AG04450 (cell line): ENCODE measurements at regions not wholly inside any gene's neighbourhood (a gene's known extent, or its start where the extent isn't known, plus 50 kb on each side); places are given as distances from the start of the nearest gene placed in this dataset.

ENCODE experiments used
- CTCF ChIA-PET: fragments of 300-600, 350-600 bp; formaldehyde crosslinking; extraction: SDS; loops from one replicate; lab custom pipeline; 2022; ENCODE audit warnings: antibody characterized with exemption, inconsistent platforms; lab: Charles Lee
- POLR2A ChIA-PET: fragments of 350-600 bp; formaldehyde crosslinking; extraction: SDS; loops from one replicate; lab custom pipeline; 2021; ENCODE audit warnings: antibody characterized with exemption, inconsistent platforms; lab: Yijun Ruan, JAX
- DNase-seq: peaks from one replicate; pipeline ENCODE4 v3.0.0-alpha.2; 2011; ENCODE audit warnings: low read depth, low spot score
- H3K27ac ChIP-seq: one replicate; pipeline ENCODE4 v1.5.1; 2012; ENCODE audit warnings: low read depth, low read length, control low read depth
- H3K27me3 ChIP-seq: one replicate; pipeline ENCODE4 v1.6.0; 2012; ENCODE audit warnings: low read length; ENCODE audit not compliant: control insufficient read depth, insufficient read depth
- H3K4me3 ChIP-seq: 2 replicates; pipeline ENCODE4 v1.5.1; 2011; ENCODE audit warnings: mild to moderate bottlenecking, low read depth, low read length, control low read depth
- H3K9me3 ChIP-seq: 2 replicates; pipeline ENCODE4 v1.5.1; 2012; ENCODE audit warnings: low read length; ENCODE audit not compliant: control insufficient read depth, insufficient read depth
- TF ChIP-seq, protein P1 (sequence below): IDR thresholded peaks from 2 replicates; pipeline ENCODE4 v1.5.1; 2011; ENCODE audit warnings: low read depth, low read length, control low read depth, inconsistent platforms

DNA sequence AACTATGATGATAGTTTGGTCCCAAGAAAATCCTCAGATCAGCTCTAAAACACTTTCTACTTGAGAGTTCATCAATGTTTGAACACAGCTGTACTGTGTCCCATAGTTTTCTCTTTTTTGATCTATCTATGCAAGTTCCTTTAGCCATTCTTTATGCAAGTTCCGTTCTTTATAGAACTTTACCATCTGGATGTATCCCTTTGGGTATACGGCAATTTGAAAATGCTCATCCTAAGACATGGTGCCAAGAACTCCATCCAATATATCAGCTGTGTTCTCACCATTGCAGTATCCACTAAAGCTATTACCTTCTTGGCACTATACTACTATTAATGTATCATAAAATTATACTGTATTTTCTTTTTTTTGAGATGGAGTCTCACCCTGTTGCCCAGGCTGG, 276.9 kb downstream of the NOVA1 start:
- TF ChIP-seq, protein P1, sequence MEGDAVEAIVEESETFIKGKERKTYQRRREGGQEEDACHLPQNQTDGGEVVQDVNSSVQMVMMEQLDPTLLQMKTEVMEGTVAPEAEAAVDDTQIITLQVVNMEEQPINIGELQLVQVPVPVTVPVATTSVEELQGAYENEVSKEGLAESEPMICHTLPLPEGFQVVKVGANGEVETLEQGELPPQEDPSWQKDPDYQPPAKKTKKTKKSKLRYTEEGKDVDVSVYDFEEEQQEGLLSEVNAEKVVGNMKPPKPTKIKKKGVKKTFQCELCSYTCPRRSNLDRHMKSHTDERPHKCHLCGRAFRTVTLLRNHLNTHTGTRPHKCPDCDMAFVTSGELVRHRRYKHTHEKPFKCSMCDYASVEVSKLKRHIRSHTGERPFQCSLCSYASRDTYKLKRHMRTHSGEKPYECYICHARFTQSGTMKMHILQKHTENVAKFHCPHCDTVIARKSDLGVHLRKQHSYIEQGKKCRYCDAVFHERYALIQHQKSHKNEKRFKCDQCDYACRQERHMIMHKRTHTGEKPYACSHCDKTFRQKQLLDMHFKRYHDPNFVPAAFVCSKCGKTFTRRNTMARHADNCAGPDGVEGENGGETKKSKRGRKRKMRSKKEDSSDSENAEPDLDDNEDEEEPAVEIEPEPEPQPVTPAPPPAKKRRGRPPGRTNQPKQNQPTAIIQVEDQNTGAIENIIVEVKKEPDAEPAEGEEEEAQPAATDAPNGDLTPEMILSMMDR = no peak
- no peak overlapping the region for H3K4me3 ChIP-seq
- no peak for DNase-seq
- H3K27ac ChIP-seq = no peak overlapping the region
- no peaks in the 10 kb centered on the region for H3K9me3 ChIP-seq
- CTCF ChIA-PET = no interaction called here
- H3K27me3 ChIP-seq = no peaks in the 10 kb centered on the region
- POLR2A ChIA-PET = no interaction called here

DNA sequence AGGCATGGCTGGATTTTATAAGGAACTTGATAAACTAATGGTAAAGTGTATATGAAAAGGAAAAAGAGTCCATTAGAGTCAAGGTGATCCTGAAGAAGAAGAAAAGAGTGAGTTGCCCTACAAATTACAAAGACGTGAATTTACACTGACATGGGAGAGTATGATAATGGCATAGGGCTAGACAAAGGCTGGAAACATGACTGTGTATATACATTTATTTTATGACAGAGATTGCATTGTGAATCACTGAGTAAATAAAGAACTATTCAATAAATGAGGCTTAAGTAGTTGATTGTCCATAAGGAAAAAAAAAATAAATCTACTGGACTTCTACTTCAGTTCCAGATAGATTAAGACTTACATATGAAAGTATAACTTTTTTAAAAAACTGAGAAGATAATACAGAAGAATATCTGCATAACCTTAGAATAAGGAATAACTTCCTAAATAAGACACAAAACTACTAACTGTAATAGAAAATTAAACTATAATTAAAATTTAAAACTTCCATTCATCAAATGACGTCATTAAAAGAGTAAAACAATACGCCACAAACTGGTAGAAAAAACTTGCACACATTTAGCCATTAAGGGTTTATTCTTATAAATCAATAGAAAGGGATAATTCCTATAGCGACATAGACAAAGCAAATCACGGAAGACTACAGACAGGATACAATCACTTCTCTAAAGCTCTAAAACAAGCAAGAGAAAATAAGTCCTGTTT, 278.5 kb downstream of the NOVA1 start:
- H3K4me3 ChIP-seq = no peak overlapping the region
- POLR2A ChIA-PET = no interaction called here
- TF ChIP-seq, protein P1 = no peak

DNA sequence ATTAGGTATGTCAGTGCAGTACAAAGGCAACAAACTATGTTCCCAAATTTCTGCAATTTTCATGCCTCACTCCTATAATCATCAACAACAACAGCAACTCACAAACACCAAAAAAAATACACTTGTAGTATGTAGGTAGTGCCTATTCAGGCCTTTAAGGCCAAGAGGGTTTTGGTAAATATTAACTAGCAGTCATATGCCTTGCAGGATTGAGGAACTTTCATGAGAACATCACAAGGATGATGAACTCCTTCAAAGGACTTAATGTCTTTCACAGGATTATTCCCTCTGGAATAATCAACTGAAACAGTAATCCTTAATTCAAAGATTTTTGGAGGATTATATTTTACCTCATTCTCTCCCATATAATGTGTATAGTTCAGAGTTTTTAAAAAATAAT, 293.8 kb downstream of the NOVA1 start:
- H3K9me3 ChIP-seq = no peaks in the 10 kb centered on the region
- no peak for DNase-seq
- CTCF ChIA-PET = no interaction called here
- H3K27ac ChIP-seq = no peak overlapping the region
- H3K4me3 ChIP-seq = no peak overlapping the region
- TF ChIP-seq, protein P1 = no peak
- POLR2A ChIA-PET = no interaction called here
- H3K27me3 ChIP-seq = no peaks in the 10 kb centered on the region

More for the DNA sequence above, 278.5 kb downstream of the NOVA1 start:
- CTCF ChIA-PET = no interaction called here
- no peaks in the 10 kb centered on the region for H3K27me3 ChIP-seq
- DNase-seq = no peak
- no peak overlapping the region for H3K27ac ChIP-seq
- H3K9me3 ChIP-seq = no peaks in the 10 kb centered on the region

DNA sequence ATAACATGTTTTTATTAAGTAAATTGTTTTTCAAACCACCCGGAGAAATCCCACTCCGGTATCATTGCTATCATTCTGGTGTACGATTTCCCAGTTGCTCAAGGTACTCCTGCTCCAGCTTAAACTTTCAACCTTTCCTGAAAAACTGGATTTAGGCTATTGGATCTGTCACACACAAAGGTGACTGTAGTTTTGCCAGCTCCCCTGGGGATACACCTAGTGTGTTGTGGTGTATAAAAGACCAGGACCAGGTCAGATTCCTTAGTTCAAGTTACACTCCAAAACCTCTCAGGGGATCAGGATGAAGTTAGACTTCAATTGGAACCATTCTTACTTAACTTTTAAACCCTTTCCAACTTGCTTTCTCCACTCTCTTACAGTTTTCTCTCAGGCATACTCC, 303.9 kb downstream of the NOVA1 start:
- no peaks in the 10 kb centered on the region for H3K27me3 ChIP-seq
- TF ChIP-seq, protein P1 = no peak
- no peak for DNase-seq
- no peak overlapping the region for H3K4me3 ChIP-seq
- ChIA-PET CTCF (no interaction called here), POLR2A (no interaction called here)
- H3K27ac ChIP-seq = no peak overlapping the region
- H3K9me3 ChIP-seq = no peaks in the 10 kb centered on the region; the same call in 1 of the 2 replicates

DNA sequence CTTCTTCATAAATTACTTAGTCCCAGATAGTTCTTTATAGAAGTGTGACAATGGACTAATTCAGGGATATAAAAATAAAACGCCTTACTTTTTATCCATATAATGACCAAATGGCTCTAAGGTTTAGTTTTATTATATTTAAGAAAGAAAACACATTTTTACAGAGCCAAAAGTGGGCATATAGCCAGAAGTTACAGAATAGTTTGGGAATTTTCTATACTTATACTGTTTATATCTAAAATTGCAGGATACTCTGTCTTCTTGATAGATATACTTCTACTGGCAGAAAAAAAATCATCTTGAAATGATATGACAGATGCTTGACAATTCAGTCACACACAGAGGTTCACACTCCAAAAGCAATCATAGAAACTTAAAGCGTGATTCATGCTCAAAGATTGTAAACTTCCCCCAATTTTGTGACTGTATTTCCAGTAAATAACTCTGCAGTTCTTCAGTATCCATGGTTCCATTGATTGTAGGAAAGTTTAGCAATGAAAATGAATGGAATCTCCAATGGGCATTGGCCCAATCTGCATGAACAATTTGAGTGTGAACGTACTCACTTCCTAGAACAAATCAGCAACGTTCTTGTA, 307.8 kb downstream of the NOVA1 start:
- no peak for DNase-seq
- TF ChIP-seq, protein P1 = no peak
- ChIA-PET POLR2A (no interaction called here), CTCF (no interaction called here)
- no peak overlapping the region for H3K4me3 ChIP-seq
- H3K9me3 ChIP-seq = no peaks in the 10 kb centered on the region; the same call in 1 of the 2 replicates
- H3K27ac ChIP-seq = no peak overlapping the region
- H3K27me3 ChIP-seq = no peaks in the 10 kb centered on the region
